Keratinocyte (primary cell): ENCODE measurements at regions not wholly inside any gene's neighbourhood (a gene's known extent, or its start where the extent isn't known, plus 50 kb on each side); places are given as distances from the start of the nearest gene placed in this dataset.

Source experiments
- DNase-seq: peaks from one replicate; pipeline ENCODE4 v3.0.0-alpha.2; 2011; ENCODE audit warnings: low read depth, missing footprints, low spot score
- FAIRE-seq: peaks from 2 replicates; lab custom pipeline; 2011; peaks lifted over from hg19 to GRCh38; lab: Jason Lieb, UNC
- H2AFZ ChIP-seq: 2 replicates; pipeline ENCODE4 v1.6.0; 2012; ENCODE audit warnings: low read length, control low read depth, inconsistent platforms; ENCODE audit not compliant: control insufficient read depth
- H3K27ac ChIP-seq: 2 replicates; pipeline ENCODE4 v1.5.1; 2011; ENCODE audit warnings: low read length; ENCODE audit not compliant: control insufficient read depth, insufficient read depth
- H3K27me3 ChIP-seq: 3 replicates; pipeline ENCODE4 v1.6.0; 2011; ENCODE audit warnings: low read length; ENCODE audit not compliant: control insufficient read depth, insufficient read depth; ENCODE audit errors: extremely low read depth
- H3K36me3 ChIP-seq, 2 experiments: 2 replicates in 1 of 2; 3 replicates in 1 of 2; pipeline ENCODE4 v1.5.1; 2011; ENCODE audit warnings: low read length in 2 of 2, mild to moderate bottlenecking in 1 of 2; ENCODE audit not compliant: control insufficient read depth in 2 of 2, insufficient read depth in 2 of 2; ENCODE audit errors: extremely low read depth in 1 of 2
- H3K4me1 ChIP-seq: 3 replicates; pipeline ENCODE4 v1.5.1; 2011; ENCODE audit warnings: low read length; ENCODE audit not compliant: control insufficient read depth, insufficient read depth; ENCODE audit errors: extremely low read depth
- H3K4me2 ChIP-seq: 3 replicates; pipeline ENCODE4 v1.6.0; 2011; ENCODE audit warnings: low read depth, low read length; ENCODE audit not compliant: control insufficient read depth, insufficient read depth; ENCODE audit errors: extremely low read depth
- H3K4me3 ChIP-seq, 3 experiments: fragments of 200-600 bp in 1 of 3; sonication (generic) in 1 of 3; 2 replicates in 2 of 3; 3 replicates in 1 of 3; pipeline ENCODE4 v1.5.1; 2011 to 2016; ENCODE audit warnings: low read length in 3 of 3, mild to moderate bottlenecking in 3 of 3, control low read depth in 2 of 3, inconsistent platforms in 1 of 3, low read depth in 1 of 3, mixed read lengths in 1 of 3, mixed run types in 1 of 3, moderate library complexity in 1 of 3; ENCODE audit not compliant: control insufficient read depth in 2 of 3, insufficient read depth in 2 of 3; ENCODE audit errors: extremely low read depth in 1 of 3
- H3K79me2 ChIP-seq: 2 replicates; pipeline ENCODE4 v1.6.0; 2012; ENCODE audit warnings: low read length; ENCODE audit not compliant: control insufficient read depth, insufficient read depth
- H3K9ac ChIP-seq: 3 replicates; pipeline ENCODE4 v1.6.0; 2011; ENCODE audit warnings: low read length; ENCODE audit not compliant: control insufficient read depth, insufficient read depth; ENCODE audit errors: extremely low read depth
- H3K9me1 ChIP-seq: 3 replicates; pipeline ENCODE4 v1.6.0; 2011; ENCODE audit warnings: low read length; ENCODE audit not compliant: control insufficient read depth, insufficient read depth; ENCODE audit errors: extremely low read depth
- H3K9me3 ChIP-seq: 2 replicates; pipeline ENCODE4 v1.5.1; 2012; ENCODE audit warnings: low read depth, low read length; ENCODE audit not compliant: control insufficient read depth
- H4K20me1 ChIP-seq: 3 replicates; pipeline ENCODE4 v1.6.0; 2011; ENCODE audit warnings: low read length; ENCODE audit not compliant: control insufficient read depth, insufficient read depth; ENCODE audit errors: extremely low read depth
- CTCF ChIP-seq, 3 experiments: IDR thresholded peaks in 1 of 3; conservative IDR thresholded peaks in 1 of 3; optimal IDR thresholded peaks in 1 of 3; 2 replicates in 2 of 3; 3 replicates in 1 of 3; pipeline versions ENCODE3 to v1.5.1; 2011; ENCODE audit warnings: low read length in 3 of 3, mild to moderate bottlenecking in 3 of 3, moderate library complexity in 2 of 3, control low read depth in 1 of 3, inconsistent platforms in 1 of 3; ENCODE audit not compliant: insufficient read depth in 2 of 3; ENCODE audit errors: extremely low read depth in 1 of 3
- EZH2 ChIP-seq: IDR thresholded peaks from one replicate; pipeline ENCODE4 v1.6.1; 2012; ENCODE audit warnings: inconsistent platforms, mild to moderate bottlenecking, low read length, moderate library complexity
- dilution Hi-C: fragments of 300-500 bp; cut with MboI; formaldehyde crosslinking; loops from one replicate; pipeline ENCODE4 v1.7.0; 2020; ENCODE audit warnings: low sequenced_read_pairs; ENCODE audit not compliant: extremely low pct_ligation_motif_present

- dilution Hi-C loops, result no loop called here
- peaks cover 14% of the 10 kb centered on the region for H3K4me1 ChIP-seq
- no peak overlapping the region for H3K9ac ChIP-seq
- no peaks in the 10 kb centered on the region for H3K9me3 ChIP-seq
- H3K36me3 ChIP-seq, result no peaks in the 10 kb centered on the region
- H3K27ac ChIP-seq, result no peak overlapping the region
- H3K79me2 ChIP-seq, result no peaks in the 10 kb centered on the region
- DNase-seq (no peak), FAIRE-seq (peak; percentile 78)
- no peak for TF ChIP-seq CTCF (optimal IDR thresholded peaks at IDR 0.05 in 1 of 3, IDR thresholded peaks at IDR 0.05 in 1 of 3, conservative IDR thresholded peaks at IDR 0.05 in 1 of 3; ENCODE audit: extremely low read depth in 1 of 3, insufficient read depth in 2 of 3, low read length in 3 of 3)
- TF ChIP-seq EZH2, result no peak
- no peak overlapping the region for H3K4me3 ChIP-seq
- no peaks in the 10 kb centered on the region for H3K27me3 ChIP-seq
- no peak overlapping the region for H2AFZ ChIP-seq
- H3K9me1 ChIP-seq, result no peaks in the 10 kb centered on the region
- H4K20me1 ChIP-seq, result no peaks in the 10 kb centered on the region
- H3K4me2 ChIP-seq, result peak overlapping the region; percentile 55
Observed at GRCh38 chr6:134550604-134551003, 232.7 kb upstream of the SGK1 start.

GRCh38 chr6:134549854-134550253 is 231.9 kb upstream of the SGK1 start:
- no peak for FAIRE-seq
- H3K4me2 ChIP-seq, result no peak overlapping the region

More at GRCh38 chr6:134549854-134550253, 231.9 kb upstream of the SGK1 start:
- no peak for TF ChIP-seq EZH2
- TF ChIP-seq CTCF (optimal IDR thresholded peaks at IDR 0.05 in 1 of 3, IDR thresholded peaks at IDR 0.05 in 1 of 3, conservative IDR thresholded peaks at IDR 0.05 in 1 of 3; ENCODE audit: extremely low read depth in 1 of 3, insufficient read depth in 2 of 3, low read length in 3 of 3), result no peak
- Histone ChIP-seq H3K9me3 (no peaks in the 10 kb centered on the region), H3K4me3 (no peak overlapping the region), H3K9ac (no peak overlapping the region), H3K36me3 (no peaks in the 10 kb centered on the region), H3K79me2 (no peaks in the 10 kb centered on the region), H3K27me3 (no peaks in the 10 kb centered on the region), H4K20me1 (no peaks in the 10 kb centered on the region), H3K9me1 (no peaks in the 10 kb centered on the region), H2AFZ (no peak overlapping the region), H3K27ac (no peak overlapping the region), H3K4me1 (peaks cover 14% of the 10 kb centered on the region)
- dilution Hi-C loops, result no loop called here
- DNase-seq, result no peak
